Astrocyte (in vitro differentiated cells and primary cell): ENCODE measurements at regions not wholly inside any gene's neighbourhood (a gene's known extent, or its start where the extent isn't known, plus 50 kb on each side); places are given as distances from the start of the nearest gene placed in this dataset.

Experiments
- CTCF ChIP-seq: IDR thresholded peaks from 2 replicates; pipeline ENCODE4 v1.5.1; 2011; ENCODE audit warnings: low read depth, mild to moderate bottlenecking, inconsistent platforms, low read length, moderate library complexity; ENCODE audit not compliant: insufficient read depth
- EZH2 ChIP-seq: IDR thresholded peaks from 2 replicates; pipeline ENCODE4 v1.6.1; 2012; ENCODE audit warnings: mild to moderate bottlenecking, low read length, inconsistent platforms; ENCODE audit not compliant: insufficient read depth

- TF ChIP-seq CTCF (no peak), EZH2 (no peak)
Measured at GRCh38 chr4:20356565-20356964, 104.9 kb downstream of the SLIT2 start.
